Endometrium (tissue), 2 donors: ENCODE measurements at regions not wholly inside any gene's neighbourhood (a gene's known extent, or its start where the extent isn't known, plus 50 kb on each side); places are given as distances from the start of the nearest gene placed in this dataset.

Experiments
- FAIRE-seq: peaks from 2 replicates; lab custom pipeline; 2012; peaks lifted over from hg19 to GRCh38; lab: Jason Lieb, UNC
- donor health status: control.
- donor health status: control.

DNA sequence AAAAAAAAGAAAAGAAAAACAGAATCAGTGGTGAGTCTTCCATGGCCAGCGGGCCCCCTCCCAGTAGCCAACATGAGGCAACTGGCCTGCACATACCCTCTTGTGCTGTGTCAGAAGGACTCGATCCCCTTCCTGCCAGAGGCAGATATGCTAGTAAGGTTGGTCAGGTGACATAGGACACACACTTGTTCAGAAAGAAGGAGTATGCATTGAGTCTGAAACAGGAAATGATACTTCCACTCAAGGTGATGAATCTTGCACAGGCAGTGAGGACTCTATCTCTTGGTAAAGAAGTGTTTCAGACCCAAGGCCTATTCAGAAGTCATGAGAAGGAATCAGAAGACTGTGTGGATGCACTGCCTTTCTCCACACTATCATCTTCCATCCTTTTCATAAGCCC is 269.7 kb upstream of the FAR2 start:
- FAIRE-seq: no peak

DNA sequence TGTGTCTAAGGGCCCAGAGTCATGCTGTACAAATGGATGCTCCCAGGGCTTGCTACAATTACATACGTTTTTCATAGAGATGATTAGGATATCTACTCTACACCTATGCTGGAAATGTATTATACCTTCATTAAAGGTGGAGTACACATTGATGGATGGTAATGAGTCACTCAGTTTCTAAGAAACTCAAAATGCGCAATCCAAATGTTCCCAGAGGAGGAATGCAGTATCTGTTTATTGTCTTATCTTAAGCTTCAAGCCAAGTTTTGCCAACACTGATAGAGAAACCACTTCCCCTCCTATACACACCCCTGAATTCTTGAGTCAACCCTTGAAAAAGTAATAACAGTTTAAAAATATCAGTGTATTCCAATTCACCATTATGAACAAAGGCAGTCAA is 266.6 kb upstream of the FAR2 start:
- no peak for FAIRE-seq

DNA sequence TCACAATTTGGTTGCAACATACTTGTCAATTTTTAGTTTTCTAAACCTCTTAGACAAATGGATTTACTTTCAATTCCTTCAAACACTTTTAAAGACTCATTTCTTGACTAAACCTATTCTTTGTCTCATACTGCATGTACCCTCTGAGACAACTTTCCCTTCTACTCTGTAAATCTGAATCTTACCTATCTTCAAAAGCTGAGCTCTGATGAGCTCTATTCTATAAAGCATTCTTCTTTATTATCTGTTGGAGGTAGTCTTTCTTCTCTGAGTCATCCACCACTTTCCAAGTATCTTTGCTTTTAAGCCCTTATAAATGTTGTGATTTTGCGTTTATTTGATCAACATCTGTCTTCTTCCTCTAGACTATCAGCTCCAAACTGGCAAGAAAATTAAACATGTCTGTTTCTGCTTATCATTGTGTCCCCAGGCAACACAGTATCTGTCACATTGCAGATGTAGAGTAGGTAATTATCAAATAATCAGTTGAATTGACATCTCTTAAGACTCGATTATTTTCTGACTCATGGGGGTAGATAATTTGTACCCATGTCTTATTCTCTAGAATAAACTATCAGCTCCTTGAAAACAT is 265.6 kb upstream of the FAR2 start:
- FAIRE-seq: no peak

DNA sequence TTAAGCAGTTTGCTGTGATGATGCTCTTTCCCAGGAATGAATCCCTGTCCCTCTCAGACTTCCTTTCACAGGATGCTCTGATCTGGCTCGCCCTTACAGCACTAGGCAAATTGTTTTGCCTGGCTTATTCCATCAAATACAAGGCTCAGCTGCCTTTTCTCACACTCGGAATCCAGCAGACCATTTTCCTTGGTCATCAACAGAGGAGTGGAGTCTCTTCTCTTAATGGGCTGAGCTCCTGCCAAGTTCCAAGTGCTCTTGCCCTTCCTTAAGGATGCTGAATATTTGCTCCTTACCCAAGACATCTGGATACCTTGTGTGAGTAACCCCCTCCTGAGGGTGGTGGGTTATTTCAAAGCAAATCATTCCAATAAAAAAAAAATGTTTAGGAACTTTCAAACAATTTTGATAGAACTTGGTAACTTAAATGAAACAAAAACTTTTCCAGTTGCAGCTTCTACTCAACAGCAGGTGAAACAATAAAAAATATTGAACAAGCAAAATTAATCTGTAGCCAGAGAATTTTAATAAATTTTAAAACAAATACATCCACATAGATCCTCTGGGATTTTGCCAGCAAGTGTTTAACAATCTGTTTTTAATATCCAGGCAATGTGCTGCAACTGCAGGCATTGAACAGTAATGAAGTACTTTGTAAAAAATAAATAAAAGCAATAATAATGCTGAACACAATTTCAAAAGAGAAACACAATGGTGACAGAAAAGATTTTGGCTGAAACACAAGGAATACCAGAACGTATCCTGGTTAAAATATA is 264.0 kb upstream of the FAR2 start:
- peak; percentile 99 for FAIRE-seq

DNA sequence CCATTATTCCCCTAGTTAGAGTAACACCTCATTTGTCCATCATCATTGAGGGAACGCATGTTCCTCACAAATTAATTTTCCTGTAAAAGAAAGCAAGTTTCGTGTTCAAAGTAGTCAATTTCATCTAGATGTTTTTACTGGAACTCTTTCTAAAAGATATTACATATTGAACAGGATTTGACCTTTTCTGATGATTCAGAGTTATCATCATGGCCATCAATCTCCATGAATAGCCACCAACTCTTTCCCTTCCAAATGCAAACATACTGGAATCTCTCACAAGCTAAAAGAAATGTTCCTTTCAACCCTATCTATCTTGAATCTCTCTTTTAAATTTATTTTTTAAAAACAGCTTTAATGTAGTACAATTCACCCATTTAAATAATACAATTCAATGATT is 263.1 kb upstream of the FAR2 start:
- peak; percentile 26 for FAIRE-seq

DNA sequence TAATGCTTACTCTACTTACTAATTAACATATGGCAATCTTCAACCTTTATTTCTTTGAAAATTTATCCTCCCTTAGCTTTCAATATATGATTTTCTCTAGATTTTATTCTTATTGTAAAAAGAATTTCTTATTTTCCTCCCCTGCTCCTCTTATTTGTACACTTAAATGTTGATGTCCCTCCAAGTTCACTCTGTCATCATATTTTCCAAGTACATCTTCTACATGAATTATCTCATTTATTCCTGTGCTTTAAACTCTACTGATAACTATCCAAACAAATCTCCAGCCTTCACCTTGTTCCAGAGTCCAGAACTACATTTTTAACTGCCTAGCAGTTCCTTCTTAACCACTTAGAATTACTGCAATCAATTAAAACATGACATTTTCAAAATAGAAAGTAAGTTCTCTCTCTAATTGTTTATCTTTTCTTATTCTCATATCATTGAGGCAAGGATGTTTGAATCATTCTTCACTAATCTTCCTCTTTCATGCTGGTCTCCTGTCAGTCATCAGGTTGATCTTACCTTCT is 261.6 kb upstream of the FAR2 start:
- FAIRE-seq: peak; percentile 54

DNA sequence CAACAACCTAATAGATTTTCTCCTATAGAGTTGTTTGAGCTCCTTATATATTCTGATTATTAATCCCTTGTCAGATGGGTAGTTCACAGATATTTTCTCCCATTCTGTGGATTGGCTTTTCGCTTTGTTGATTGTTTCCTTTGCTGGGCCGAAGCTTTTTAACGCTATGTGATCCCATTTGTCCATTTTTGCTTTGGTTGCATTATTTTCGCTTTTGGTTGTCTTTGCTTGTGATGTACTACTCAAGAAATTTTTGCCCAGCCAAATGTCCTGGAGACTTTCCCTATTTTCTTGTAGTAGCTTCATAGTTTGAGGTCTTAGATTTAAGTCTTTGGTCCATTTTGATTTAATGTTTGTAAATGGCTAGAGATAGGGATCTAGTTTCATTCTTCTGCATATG is 258.4 kb upstream of the FAR2 start:
- no peak for FAIRE-seq

DNA sequence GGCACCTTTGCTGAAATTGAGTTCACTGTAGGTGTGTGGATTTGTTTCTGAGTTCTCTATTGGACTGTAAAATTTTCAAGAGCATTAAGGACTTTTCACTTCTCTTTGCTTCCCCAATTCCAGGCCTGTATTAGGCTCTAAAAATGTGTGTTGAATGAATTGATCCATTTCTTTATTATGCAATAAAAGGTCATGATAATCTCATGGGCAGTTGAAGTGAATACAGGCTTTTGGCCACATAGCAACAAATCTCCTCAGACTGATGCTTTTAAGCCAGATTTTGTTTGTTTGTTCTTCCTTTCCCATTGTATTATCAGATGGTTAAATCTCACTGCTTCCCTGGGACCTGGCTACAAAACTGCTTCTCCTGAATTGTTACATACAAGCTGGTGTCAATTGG is 258.0 kb upstream of the FAR2 start:
- FAIRE-seq: no peak

DNA sequence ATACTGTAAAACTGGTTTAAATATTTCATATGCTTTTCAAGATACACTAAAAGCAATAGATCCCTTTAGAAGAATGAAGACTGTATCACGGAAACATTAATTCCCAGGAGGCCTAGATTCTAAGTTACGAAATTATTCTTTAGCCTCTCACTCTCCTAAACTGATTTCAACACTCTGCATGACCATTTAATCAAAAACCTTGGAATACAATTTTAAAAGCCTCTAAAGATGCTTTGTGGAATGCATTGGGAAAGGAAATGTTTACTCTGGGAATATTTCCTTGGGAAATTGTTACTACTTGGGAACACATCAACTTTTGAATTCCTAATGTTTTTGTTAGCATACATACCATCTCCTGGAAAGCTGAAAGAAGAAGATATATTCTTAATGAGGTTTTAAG is 255.7 kb upstream of the FAR2 start:
- no peak for FAIRE-seq

DNA sequence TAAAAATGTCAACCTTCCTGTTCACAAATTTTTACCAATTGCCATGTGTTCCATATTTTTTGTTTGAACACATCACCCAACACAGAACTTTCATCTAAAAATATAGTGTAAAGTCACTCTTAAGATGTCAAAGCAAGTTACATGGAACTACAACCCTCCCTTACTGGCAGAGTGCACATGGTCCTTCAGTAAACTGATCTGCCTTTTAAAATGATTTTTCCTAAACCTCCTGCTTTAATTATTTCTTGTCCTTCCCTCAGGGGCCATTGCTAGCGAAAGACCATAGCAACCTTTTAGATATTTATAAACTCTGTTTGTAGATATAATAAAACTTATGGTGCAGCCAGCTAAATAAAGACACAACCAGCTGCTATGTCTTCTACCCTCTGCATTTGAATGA is 255.2 kb upstream of the FAR2 start:
- FAIRE-seq: no peak

DNA sequence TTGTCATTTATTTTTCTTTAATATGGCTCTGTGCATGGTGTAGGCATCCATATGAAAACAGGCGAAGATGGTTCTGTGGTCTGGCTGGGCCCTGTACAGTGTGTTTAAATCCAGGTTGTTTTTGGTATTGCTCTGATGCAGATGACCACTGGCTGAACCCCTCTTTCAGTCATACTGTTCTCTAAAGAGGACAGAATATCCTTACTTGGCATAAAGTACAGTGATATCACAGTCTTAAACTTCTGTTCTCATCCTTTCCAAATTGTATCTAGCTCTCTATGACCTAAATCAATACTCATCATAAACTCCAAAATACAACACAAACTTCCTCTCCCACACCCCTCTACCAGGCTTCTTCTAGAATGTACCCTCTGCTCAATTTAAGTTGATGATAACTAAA is 252.7 kb upstream of the FAR2 start:
- no peak for FAIRE-seq

DNA sequence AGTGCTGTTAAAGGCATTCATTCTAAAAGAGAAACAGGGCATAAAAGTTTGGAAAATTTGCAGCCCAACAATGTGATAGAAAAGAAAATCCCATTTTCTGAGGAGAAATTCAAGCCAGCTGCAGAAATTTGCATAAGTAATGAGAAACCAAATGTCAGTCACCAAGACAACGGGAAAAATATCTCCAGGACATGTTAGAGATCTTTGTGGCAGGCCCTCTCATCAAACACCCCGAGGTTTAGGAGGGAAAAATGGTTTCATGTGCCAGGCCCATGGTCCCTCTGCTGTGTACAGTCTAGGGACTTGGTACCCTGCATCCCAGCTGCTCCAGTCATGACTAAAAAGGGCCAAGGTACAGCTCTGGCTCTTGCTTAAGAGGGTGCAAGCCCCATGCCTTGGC is 251.0 kb upstream of the FAR2 start:
- FAIRE-seq: no peak

DNA sequence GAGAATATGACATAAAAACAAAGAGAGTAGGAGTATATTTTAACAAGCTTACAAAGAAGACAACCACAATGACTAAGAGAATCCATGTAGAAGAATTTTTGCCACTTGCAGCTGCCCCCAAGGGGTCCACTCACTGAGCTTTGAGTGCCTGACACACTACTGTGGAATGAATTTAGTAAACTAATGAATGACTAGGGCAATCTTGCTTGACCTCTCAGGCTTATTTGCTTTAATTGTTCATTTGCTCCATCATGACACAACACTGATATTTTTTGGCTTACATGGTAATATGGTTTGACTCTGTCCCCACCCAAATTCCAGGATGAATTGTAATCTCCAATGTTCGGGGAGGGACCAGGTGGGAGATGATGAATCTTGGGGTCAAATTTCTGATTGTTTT is 249.1 kb upstream of the FAR2 start:
- no peak for FAIRE-seq

DNA sequence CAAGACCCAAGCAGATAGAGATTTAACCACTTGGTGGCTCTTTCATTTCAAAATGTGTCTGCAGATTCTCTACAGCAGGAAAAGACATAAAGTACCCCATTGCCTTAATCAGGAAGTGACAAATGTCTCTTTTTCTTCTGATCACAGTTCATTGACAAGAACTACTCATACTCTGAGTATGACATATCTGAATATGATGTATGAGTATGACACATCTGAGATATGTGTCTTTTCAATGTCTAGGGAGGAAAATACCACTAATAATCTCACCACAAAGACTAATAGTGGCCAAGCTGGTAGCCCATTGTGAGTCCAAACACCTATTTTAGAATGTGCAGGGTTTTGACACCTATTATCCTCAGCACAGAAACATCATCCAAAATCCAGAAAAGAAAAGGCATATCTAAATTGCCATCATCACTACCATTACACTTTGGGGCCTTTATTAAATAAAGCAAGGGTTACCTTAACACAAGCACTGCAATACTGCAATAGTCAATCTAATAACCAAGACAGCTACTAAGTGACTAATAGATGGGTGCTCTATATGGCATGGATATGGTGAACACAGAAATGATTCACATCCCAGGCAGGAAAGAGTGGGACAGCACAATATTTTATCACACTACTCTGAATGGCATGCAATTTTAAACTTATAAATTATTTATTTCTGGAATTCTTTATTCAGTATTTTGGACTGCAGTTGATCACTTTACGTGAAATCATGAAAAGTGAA is 243.7 kb upstream of the FAR2 start:
- no peak for FAIRE-seq

DNA sequence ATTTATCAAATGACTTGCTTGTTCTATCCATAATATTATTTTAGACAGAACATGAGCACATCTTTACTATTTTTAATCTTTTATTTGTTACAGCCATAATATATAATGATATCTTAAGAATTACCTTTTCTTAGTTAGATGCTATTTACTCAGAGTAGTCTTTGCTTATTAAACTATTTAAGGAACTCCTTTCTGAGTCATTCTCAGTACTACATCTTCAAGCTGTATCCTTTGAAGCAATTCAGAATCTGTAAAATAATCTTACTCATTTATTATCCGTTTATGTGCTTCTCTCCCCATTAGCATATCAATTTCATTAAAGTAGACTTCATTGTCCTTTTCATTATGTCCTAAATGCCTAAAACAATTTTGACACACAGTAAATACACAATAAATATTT is 240.4 kb upstream of the FAR2 start:
- peak; percentile 55 for FAIRE-seq

DNA sequence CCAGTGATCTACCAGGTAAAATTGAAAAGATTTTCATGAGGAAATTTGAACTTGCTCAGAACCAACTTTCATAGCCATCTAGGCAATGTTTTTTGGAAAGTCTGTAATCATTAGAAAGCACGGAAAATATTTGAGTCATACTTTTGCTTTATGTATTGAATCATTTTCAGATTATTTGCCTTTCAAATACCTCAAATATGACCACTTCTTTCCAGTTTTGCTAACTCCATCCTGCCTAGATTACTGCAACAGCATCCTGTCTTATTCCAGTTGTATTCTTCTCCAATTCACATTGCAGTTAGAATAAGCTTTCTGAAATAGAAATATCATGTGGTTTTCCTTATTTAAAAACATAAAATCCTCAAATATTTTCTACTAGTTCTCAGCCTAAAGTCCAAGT is 239.8 kb upstream of the FAR2 start:
- no peak for FAIRE-seq

DNA sequence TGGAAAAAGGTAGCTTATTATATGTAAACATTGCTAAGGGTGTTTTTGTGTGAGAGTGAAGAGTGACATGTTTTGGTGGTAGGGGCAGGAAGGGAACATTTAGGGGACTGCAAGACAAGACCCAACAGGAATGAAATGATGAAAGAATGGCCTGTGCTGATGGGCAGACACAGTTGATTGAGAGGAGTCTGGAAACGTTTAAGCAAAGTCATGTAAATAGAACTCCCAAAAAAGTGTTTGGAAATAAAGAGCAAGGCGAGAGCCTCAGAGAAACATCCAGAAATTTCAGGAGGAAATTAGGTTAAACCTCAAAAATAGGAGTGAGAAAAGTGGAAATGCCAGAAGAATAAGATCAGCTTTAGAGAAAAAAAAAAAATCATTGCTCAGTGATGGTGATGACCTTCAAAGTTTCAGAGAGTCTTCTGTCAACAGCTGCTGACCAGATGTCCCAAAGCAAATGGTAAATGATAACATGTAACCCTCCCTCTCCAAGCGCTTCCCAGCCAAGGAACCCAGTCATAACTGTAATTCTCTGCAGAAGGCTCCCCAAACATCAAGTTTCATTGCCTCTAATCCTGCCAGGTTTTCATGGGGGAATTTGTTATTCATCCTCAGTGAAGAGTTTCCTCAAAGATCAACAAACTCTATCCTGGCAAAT is 223.2 kb upstream of the FAR2 start:
- peak; percentile 97 for FAIRE-seq

DNA sequence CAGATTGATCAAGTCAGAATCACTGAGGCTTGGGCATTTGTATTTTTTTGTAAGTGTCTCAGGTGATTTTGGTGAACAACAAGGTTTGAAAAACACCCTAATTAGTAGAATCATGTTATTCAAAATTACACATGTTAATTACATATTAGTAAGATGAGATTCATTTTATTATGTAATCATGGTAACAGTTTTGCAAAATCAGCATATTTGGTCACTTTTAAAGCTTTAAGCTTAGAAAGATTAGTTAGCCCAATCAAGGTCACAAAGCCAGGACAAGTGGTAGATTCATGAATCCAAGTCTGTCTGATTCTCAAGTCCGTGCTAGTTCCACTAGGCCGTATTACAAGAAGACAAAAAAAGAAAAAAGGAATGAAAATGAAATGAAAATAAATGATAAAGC is 218.4 kb upstream of the FAR2 start:
- no peak for FAIRE-seq

DNA sequence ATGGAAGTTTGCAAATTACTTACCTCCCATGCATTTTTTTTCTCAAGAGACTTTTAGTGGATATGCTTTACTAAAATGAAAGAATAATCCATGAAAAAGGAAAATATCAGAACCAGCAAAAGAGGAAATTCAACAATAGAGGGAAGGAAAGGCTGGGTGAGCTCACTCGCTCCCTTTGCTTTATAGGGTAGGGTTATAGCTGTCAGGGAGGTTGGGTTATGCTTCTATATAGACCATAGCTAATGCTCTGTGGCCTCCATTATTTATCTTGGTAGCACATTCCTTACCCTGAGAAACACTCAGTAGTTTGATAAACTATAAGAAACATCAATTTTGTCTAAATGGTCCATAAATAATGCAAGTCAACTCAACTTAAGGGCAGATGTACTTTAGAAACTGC is 215.9 kb upstream of the FAR2 start:
- no peak for FAIRE-seq

DNA sequence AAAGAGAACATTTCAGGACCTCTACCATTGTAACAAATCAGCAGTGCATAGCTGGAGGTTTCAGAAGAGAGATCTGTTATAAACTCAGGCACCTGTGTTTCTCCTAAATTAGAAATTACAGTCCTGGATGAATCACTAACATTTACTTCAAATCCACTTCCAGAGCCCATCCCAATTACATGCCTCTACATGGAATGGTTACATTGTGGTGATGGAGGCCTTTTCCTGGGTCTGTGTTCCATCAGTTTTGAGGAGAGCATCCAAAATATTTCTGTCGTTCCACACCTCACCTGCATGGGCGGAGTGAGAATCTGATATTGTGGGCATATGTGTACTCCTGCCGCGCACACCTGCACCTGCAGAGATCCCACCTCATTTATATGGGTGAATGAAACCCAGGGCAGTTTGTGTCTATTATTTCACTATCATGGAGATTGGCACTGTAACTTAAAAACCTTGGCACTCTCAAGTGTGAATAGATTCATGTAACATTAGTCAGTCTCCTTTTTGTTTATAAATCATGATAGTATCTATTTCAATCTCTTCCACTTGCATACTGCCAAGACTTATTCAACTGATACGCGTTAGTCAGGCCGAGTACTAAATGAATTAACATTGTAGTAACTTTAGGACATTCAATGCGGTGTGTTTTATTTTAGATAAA is 215.1 kb upstream of the FAR2 start:
- FAIRE-seq: no peak

DNA sequence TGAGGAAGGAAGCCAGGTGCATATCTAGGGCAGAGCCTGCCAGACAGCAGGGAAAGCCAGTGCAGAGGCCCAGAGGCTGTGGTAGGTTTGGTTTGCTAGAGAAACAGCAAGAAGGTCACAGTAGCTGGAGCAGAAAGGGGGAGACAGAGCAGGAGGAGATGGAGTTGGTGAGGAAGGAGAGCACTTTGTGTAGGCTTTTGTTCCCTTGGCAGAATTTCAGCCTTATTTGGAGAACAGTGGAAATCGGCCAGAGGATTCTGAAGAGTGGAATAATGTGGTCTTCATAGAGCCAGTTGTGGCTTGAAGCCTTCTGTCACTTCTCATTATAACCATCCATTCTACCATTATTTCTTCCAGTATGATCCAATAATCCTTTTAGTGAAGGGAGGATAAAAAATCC is 212.9 kb upstream of the FAR2 start:
- FAIRE-seq: no peak

DNA sequence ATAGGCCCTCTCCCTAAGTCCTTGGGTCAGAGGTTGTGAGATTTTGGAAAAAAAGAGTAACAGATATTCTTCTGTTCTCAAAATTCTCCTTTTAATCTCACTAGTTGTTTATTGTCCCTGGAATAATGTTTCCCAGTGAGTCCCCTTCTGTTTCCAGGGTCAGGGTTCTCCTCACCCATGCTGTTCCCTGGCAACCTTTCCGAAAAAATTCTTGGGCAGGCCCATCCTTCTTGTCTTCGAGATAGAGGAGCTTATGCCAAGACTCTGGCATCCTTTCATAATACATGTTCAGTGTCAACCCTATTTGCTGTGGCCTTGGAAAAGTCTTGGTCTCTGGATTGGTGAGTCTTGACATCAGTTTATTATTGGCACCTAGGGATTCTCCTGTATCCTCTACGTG is 212.4 kb upstream of the FAR2 start:
- FAIRE-seq: no peak
